ENCODE measurements at regions not wholly inside any gene's neighbourhood (a gene's known extent, or its start where the extent isn't known, plus 50 kb on each side); places are given as distances from the start of the nearest gene placed in this dataset.

GRCh38 chr10:81405399-81405798 is 469.6 kb upstream of the NRG3 start:
- H2AFZ ChIP-seq (ENCODE audit: low read length): no peak overlapping the region
- H3K27ac ChIP-seq (ENCODE audit: low read depth, low read length, poor library complexity, severe bottlenecking): no peak overlapping the region
- no peaks in the 10 kb centered on the region for H3K9me2 ChIP-seq (ENCODE audit: insufficient read depth, low read length)
- H3K36me3 ChIP-seq (ENCODE audit: insufficient read depth, low read length): no peaks in the 10 kb centered on the region
- no peak overlapping the region for H3K4me3 ChIP-seq (ENCODE audit: low read depth, low read length, poor library complexity, severe bottlenecking)
- ChIA-PET CTCF (ENCODE audit: unreplicated experiment) (no interaction called here), POLR2A (no interaction called here)
- no peaks in the 10 kb centered on the region for H4K20me1 ChIP-seq (ENCODE audit: insufficient read depth, low read length)
- TF ChIP-seq EZH2phosphoT487 (IDR thresholded peaks at IDR 0.05; ENCODE audit: borderline replicate concordance, low read depth, low read length) (no peak), CTCF (conservative IDR thresholded peaks at IDR 0.05; ENCODE audit: low read length) (no peak)
- H3K79me2 ChIP-seq (ENCODE audit: insufficient read depth, low read depth, low read length): no peaks in the 10 kb centered on the region
- no peak overlapping the region for H3K4me2 ChIP-seq (ENCODE audit: low read length)
- no peak for DNase-seq (ENCODE audit: low spot score)
- H3K9me3 ChIP-seq (ENCODE audit: low read length): no peaks in the 10 kb centered on the region
- no peaks in the 10 kb centered on the region for H3K4me1 ChIP-seq (ENCODE audit: insufficient read depth, low read length, poor library complexity, severe bottlenecking)
- intact Hi-C loops (cut with micrococcal nuclease; ENCODE audit: unreplicated experiment): no loop called here
- no TSS peak for BruUV-seq (replicated peaks)

DNA sequence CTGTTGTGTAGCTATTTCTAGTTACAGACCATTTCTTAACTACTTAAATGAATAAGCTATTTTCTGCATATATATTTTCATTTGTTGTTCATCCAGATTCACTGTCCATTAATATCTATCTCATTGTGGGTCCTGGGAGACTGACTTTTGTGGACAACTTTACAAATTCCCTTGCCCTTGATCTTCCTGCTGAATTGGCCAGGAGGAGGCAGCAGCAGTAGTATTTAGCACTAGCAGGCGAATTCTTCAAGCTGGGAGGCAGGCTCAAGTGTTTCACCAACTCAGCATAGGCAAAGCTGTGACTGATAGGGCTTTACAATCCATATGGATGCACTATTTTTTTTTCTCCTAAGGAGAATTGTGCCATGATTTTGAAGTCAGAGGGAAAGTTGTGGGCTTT is 461.0 kb upstream of the NRG3 start:
- H3K4me1 ChIP-seq (ENCODE audit: insufficient read depth, low read length, poor library complexity, severe bottlenecking): no peaks in the 10 kb centered on the region
- TF ChIP-seq EZH2phosphoT487 (IDR thresholded peaks at IDR 0.05; ENCODE audit: borderline replicate concordance, low read depth, low read length): no peak
- TF ChIP-seq CTCF (conservative IDR thresholded peaks at IDR 0.05; ENCODE audit: low read length): 0 out of 2 replicates have a peak, but pooled peaks have one; percentile 15
- H3K27ac ChIP-seq (ENCODE audit: low read depth, low read length, poor library complexity, severe bottlenecking): no peak overlapping the region
- DNase-seq (ENCODE audit: low spot score): no peak
- intact Hi-C loops (cut with micrococcal nuclease; ENCODE audit: unreplicated experiment): no loop called here
- no peaks in the 10 kb centered on the region for H3K9me2 ChIP-seq (ENCODE audit: insufficient read depth, low read length)
- ChIA-PET CTCF (ENCODE audit: unreplicated experiment) (no interaction called here), POLR2A (no interaction called here)
- H3K4me2 ChIP-seq (ENCODE audit: low read length): no peak overlapping the region
- no peak overlapping the region for H3K4me3 ChIP-seq (ENCODE audit: low read depth, low read length, poor library complexity, severe bottlenecking)
- H2AFZ ChIP-seq (ENCODE audit: low read length): no peak overlapping the region
- no TSS peak for BruUV-seq (replicated peaks)
- no peaks in the 10 kb centered on the region for H3K36me3 ChIP-seq (ENCODE audit: insufficient read depth, low read length)
- H3K79me2 ChIP-seq (ENCODE audit: insufficient read depth, low read depth, low read length): no peaks in the 10 kb centered on the region
- no peaks in the 10 kb centered on the region for H4K20me1 ChIP-seq (ENCODE audit: insufficient read depth, low read length)
- no peaks in the 10 kb centered on the region for H3K9me3 ChIP-seq (ENCODE audit: low read length)

- no peak overlapping the region for H3K4me2 ChIP-seq (ENCODE audit: low read length)
- BruUV-seq (replicated peaks): no TSS peak
- H2AFZ ChIP-seq (ENCODE audit: low read length): no peak overlapping the region
- H3K4me1 ChIP-seq (ENCODE audit: insufficient read depth, low read length, poor library complexity, severe bottlenecking): no peaks in the 10 kb centered on the region
- no peaks in the 10 kb centered on the region for H4K20me1 ChIP-seq (ENCODE audit: insufficient read depth, low read length)
- no peaks in the 10 kb centered on the region for H3K9me2 ChIP-seq (ENCODE audit: insufficient read depth, low read length)
- no peak overlapping the region for H3K4me3 ChIP-seq (ENCODE audit: low read depth, low read length, poor library complexity, severe bottlenecking)
- DNase-seq (ENCODE audit: low spot score): no peak
- H3K27ac ChIP-seq (ENCODE audit: low read depth, low read length, poor library complexity, severe bottlenecking): no peak overlapping the region
- TF ChIP-seq CTCF (conservative IDR thresholded peaks at IDR 0.05; ENCODE audit: low read length) (no peak), EZH2phosphoT487 (IDR thresholded peaks at IDR 0.05; ENCODE audit: borderline replicate concordance, low read depth, low read length) (no peak)
- H3K9me3 ChIP-seq (ENCODE audit: low read length): no peaks in the 10 kb centered on the region
- intact Hi-C loops (cut with micrococcal nuclease; ENCODE audit: unreplicated experiment): no loop called here
- no peaks in the 10 kb centered on the region for H3K79me2 ChIP-seq (ENCODE audit: insufficient read depth, low read depth, low read length)
- H3K36me3 ChIP-seq (ENCODE audit: insufficient read depth, low read length): no peaks in the 10 kb centered on the region
- POLR2A ChIA-PET: no interaction called here
- CTCF ChIA-PET (ENCODE audit: unreplicated experiment): no interaction called here
Measured at GRCh38 chr10:81426722-81427121, 448.3 kb upstream of the NRG3 start.

Data from OCI-LY7 (cell line).